B cell (primary cell): ENCODE measurements at regions not wholly inside any gene's neighbourhood (a gene's known extent, or its start where the extent isn't known, plus 50 kb on each side); places are given as distances from the start of the nearest gene placed in this dataset.

Source experiments
- ATAC-seq: fragments of 200-7000 bp; cut with Tn5 transposase; one replicate; pipeline ENCODE4 v1.10.0; 2021; ENCODE audit warnings: low read depth, mild to moderate bottlenecking, moderate number of reproducible peaks, moderate library complexity
- CTCF ChIA-PET: fragments of 350-600 bp; sonication (Branson Sonifier 250); formaldehyde crosslinking; loops from one replicate; lab custom pipeline; 2021; ENCODE audit warnings: antibody characterized with exemption, inconsistent platforms; lab: Charles Lee
- POLR2A ChIA-PET: fragments of 350-600 bp; sonication (Branson Sonifier 250); formaldehyde crosslinking; loops from one replicate; lab custom pipeline; 2021; ENCODE audit warnings: antibody characterized with exemption; lab: Charles Lee
- DNase-seq: peaks from one replicate; pipeline ENCODE4 v3.0.0; 2013
- H2AFZ ChIP-seq: 2 replicates; pipeline ENCODE4 v1.6.1; 2012; ENCODE audit warnings: mild to moderate bottlenecking, low read depth, low read length; ENCODE audit not compliant: insufficient read depth, poor library complexity, severe bottlenecking
- H3K27ac ChIP-seq, 2 donors: 1 replicate in 1 of 2; 2 replicates in 1 of 2; pipeline ENCODE4 v1.5.1; 2012 to 2013; ENCODE audit warnings: low read length in 2 of 2, mild to moderate bottlenecking in 2 of 2, moderate library complexity in 1 of 2
- H3K27me3 ChIP-seq, 4 experiments: fragments of 200-600 bp in 1 of 4; sonication (generic) in 1 of 4; replicated peaks in 1 of 4; 1 replicate in 2 of 4; 2 replicates in 2 of 4; pipeline versions ENCODE4 v1.6.1 to v1.7.0; 2013 to 2016; ENCODE audit warnings: low read length in 3 of 4, mild to moderate bottlenecking in 2 of 4, mixed read lengths in 1 of 4, moderate library complexity in 1 of 4; ENCODE audit not compliant: insufficient read depth in 4 of 4, control insufficient read depth in 3 of 4; ENCODE audit errors: control extremely low read depth in 1 of 4
- H3K36me3 ChIP-seq, 2 experiments: replicated peaks in 1 of 2; 1 replicate in 1 of 2; 2 replicates in 1 of 2; pipeline versions ENCODE4 v1.6.1 to v1.7.1; 2013; ENCODE audit warnings: low read length in 1 of 2; ENCODE audit not compliant: insufficient read depth in 2 of 2, control insufficient read depth in 1 of 2; ENCODE audit errors: control extremely low read depth in 1 of 2, extremely low read depth in 1 of 2
- H3K4me1 ChIP-seq, 2 donors: fragments of 200-600 bp in 1 of 2; sonication (generic) in 1 of 2; 1 replicate in 1 of 2; 2 replicates in 1 of 2; pipeline versions ENCODE4 v1.5.1 to v1.6.1; 2013 to 2017; ENCODE audit warnings: low read length in 2 of 2; ENCODE audit not compliant: control insufficient read depth in 2 of 2, insufficient read depth in 2 of 2
- H3K4me2 ChIP-seq: replicated peaks from 2 replicates; pipeline ENCODE3; 2012; ENCODE audit warnings: mild to moderate bottlenecking, low read depth, low read length; ENCODE audit not compliant: poor library complexity, severe bottlenecking
- H3K4me3 ChIP-seq, 5 experiments: fragments of 200-600 bp in 1 of 5; sonication (generic) in 1 of 5; 1 replicate in 3 of 5; 2 replicates in 2 of 5; pipeline versions ENCODE4 v1.5.1 to v1.7.0; 2011 to 2016; ENCODE audit warnings: low read length in 4 of 5, mild to moderate bottlenecking in 4 of 5, low read depth in 2 of 5, control low read depth in 1 of 5, moderate library complexity in 1 of 5; ENCODE audit not compliant: insufficient read depth in 1 of 5; ENCODE audit errors: control extremely low read depth in 1 of 5, extremely low read depth in 1 of 5
- H3K79me2 ChIP-seq: fragments of 200-600 bp; sonication (generic); one replicate; pipeline ENCODE4 v1.6.0; 2016; ENCODE audit warnings: low read length; ENCODE audit not compliant: control insufficient read depth, insufficient read depth
- H3K9ac ChIP-seq: fragments of 200-600 bp; sonication (generic); 2 replicates; pipeline ENCODE4 v1.6.1; 2017; ENCODE audit warnings: mild to moderate bottlenecking, low read length, moderate library complexity
- H3K9me3 ChIP-seq, 3 donors: one replicate each; pipeline versions ENCODE4 v1.6.1 to v1.7.1; 2013; ENCODE audit warnings: low read length in 2 of 3; ENCODE audit not compliant: control insufficient read depth in 2 of 3, insufficient read depth in 1 of 3; ENCODE audit errors: control extremely low read depth in 1 of 3
- H4K20me1 ChIP-seq: 2 replicates; pipeline ENCODE4 v1.6.0; 2012; ENCODE audit warnings: mild to moderate bottlenecking, low read length; ENCODE audit not compliant: insufficient read depth, control insufficient read depth, poor library complexity, severe bottlenecking
- H3K27ac Mint-ChIP-seq: one replicate; pipeline ENCODE4 v1.8.0; 2021; ENCODE audit warnings: mixed read lengths
- H3K27me3 Mint-ChIP-seq: one replicate; pipeline ENCODE4 v1.8.0; 2021; ENCODE audit warnings: mixed read lengths
- H3K4me1 Mint-ChIP-seq: one replicate; pipeline ENCODE4 v1.8.0; 2021; ENCODE audit warnings: mixed read lengths
- H3K4me3 Mint-ChIP-seq: one replicate; pipeline ENCODE4 v1.8.0; 2021; ENCODE audit warnings: mixed read lengths
- H3K9me3 Mint-ChIP-seq: one replicate; pipeline ENCODE4 v1.8.0; 2022; ENCODE audit warnings: mixed read lengths; ENCODE audit not compliant: insufficient read depth
- CTCF ChIP-seq: fragments of 200-600 bp; IDR thresholded peaks from one replicate; pipeline ENCODE4 v1.8.0; 2022; ENCODE audit warnings: antibody characterized with exemption, mild to moderate bottlenecking
- EZH2 ChIP-seq: IDR thresholded peaks from 2 replicates; pipeline ENCODE4 v1.6.1; 2012; ENCODE audit warnings: borderline replicate concordance, low read depth, mild to moderate bottlenecking, moderate library complexity, low read length; ENCODE audit not compliant: insufficient read depth, poor library complexity, severe bottlenecking
- WGBS: methylation state at CpG from one replicate; pipeline ENCODE4 v1.1.5; 2013; ENCODE audit warnings: missing lambda C conversion rate; ENCODE audit not compliant: insufficient coverage; 5-methylcytosine and 5-hydroxymethylcytosine counted together
- intact Hi-C: fragments of 100-400 bp; cut with micrococcal nuclease; formaldehyde crosslinking; loops from one replicate; pipeline ENCODE4 v1.10.0; 2022

- Histone ChIP-seq H3K79me2 (no peaks in the 10 kb centered on the region), H3K27me3 (no peaks in the 10 kb centered on the region), H3K4me3 (no peak overlapping the region), H3K36me3 (no peaks in the 10 kb centered on the region), H3K4me2 (no peak overlapping the region), H3K9me3 (peaks cover 0 to 6% (median 1%) of the 10 kb centered on the region in 3 donors), H4K20me1 (no peaks in the 10 kb centered on the region), H3K9ac (no peak overlapping the region), H2AFZ (no peak overlapping the region), H3K27ac (no peak overlapping the region), H3K4me1 (no peaks in the 10 kb centered on the region)
- Mint-ChIP-seq H3K4me3 (no peak overlapping the region), H3K27me3 (no peaks in the 10 kb centered on the region), H3K27ac (no peak overlapping the region), H3K4me1 (no peaks in the 10 kb centered on the region), H3K9me3 (peaks cover 3% of the 10 kb centered on the region)
- TF ChIP-seq CTCF (no peak), EZH2 (no peak)
- intact Hi-C loops = no loop called here
- DNase-seq (no peak), ATAC-seq (no peak)
- CTCF ChIA-PET = no interaction called here
- POLR2A ChIA-PET = no interaction called here
- WGBS = 89% methylated on average over 1 of the region's 3 CpGs
These were observed 1308.8 kb downstream of the ROBO2 start for GRCh38 chr3:78348664-78349063.

GRCh38 chr3:78349571-78349970 lies 1309.7 kb downstream of the ROBO2 start:
- no peak overlapping the region for H3K4me2 ChIP-seq
- no peak for ATAC-seq
- peaks cover 2% of the 10 kb centered on the region for H3K9me3 Mint-ChIP-seq
- CTCF ChIA-PET = no interaction called here
- H3K27ac ChIP-seq = no peak overlapping the region
- no peaks in the 10 kb centered on the region for H3K27me3 Mint-ChIP-seq
- no peak overlapping the region for H3K4me3 Mint-ChIP-seq
- H3K79me2 ChIP-seq = no peaks in the 10 kb centered on the region
- no peak overlapping the region for H2AFZ ChIP-seq
- TF ChIP-seq CTCF (no peak), EZH2 (no peak)
- H3K27ac Mint-ChIP-seq = no peak overlapping the region
- no peak overlapping the region for H3K9ac ChIP-seq
- WGBS = no CpG with 5 or more reads among the region's 2 CpGs
- H3K4me1 Mint-ChIP-seq = no peaks in the 10 kb centered on the region
- H3K9me3 ChIP-seq = peaks cover 0 to 1% (median 0%) of the 10 kb centered on the region in 3 donors
- no peak for DNase-seq
- no peaks in the 10 kb centered on the region for H3K27me3 ChIP-seq
- no peaks in the 10 kb centered on the region for H3K4me1 ChIP-seq
- H3K4me3 ChIP-seq = no peak overlapping the region
- no peaks in the 10 kb centered on the region for H4K20me1 ChIP-seq
- intact Hi-C loops = no loop called here
- H3K36me3 ChIP-seq = no peaks in the 10 kb centered on the region
- POLR2A ChIA-PET = no interaction called here
